ENCODE measurements at regions not wholly inside any gene's neighbourhood (a gene's known extent, or its start where the extent isn't known, plus 50 kb on each side); places are given as distances from the start of the nearest gene placed in this dataset.
A peak's percentile ranks its signal among the peaks of the same experiment; 100 is the strongest.

GRCh38 chr18:25674183-25674582 is 322.2 kb upstream of the ZNF521 start:
- peaks cover 2% of the 10 kb centered on the region; the same call in 2 of the 3 replicates for H3K9me3 Mint-ChIP-seq
- Histone ChIP-seq H3K36me3 (ENCODE audit: insufficient read depth) (no peaks in the 10 kb centered on the region), H3K4me1 (ENCODE audit: insufficient read depth) (peaks cover 27% of the 10 kb centered on the region), H3K79me2 (replicated peaks; ENCODE audit: insufficient read depth) (no peaks in the 10 kb centered on the region), H3F3A (replicated peaks; ENCODE audit: low read depth) (no peaks in the 10 kb centered on the region), H2AFZ (no peak overlapping the region), H3K27me3 (ENCODE audit: insufficient read depth) (no peaks in the 10 kb centered on the region), H3K9me2 (ENCODE audit: insufficient read depth) (no peaks in the 10 kb centered on the region), H3K27ac (ENCODE audit: low read depth) (no peak overlapping the region), H3K4me3 (no peak overlapping the region), H3K4me2 (0 out of 2 replicates have a peak overlapping the region, but pooled peaks have one; percentile 22), H4K20me1 (replicated peaks; ENCODE audit: insufficient read depth) (no peaks in the 10 kb centered on the region)
- no peak overlapping the region for H3K27ac Mint-ChIP-seq
- H3K36me3 Mint-ChIP-seq (ENCODE audit: low read depth), result no peaks in the 10 kb centered on the region; the same call in 1 of the 3 replicates
- TF ChIP-seq NANOG (IDR thresholded peaks at IDR 0.05; ENCODE audit: borderline replicate concordance) (no peak), REST (IDR thresholded peaks at IDR 0.05; ENCODE audit: unreplicated experiment) (no peak), STAT1 (IDR thresholded peaks at IDR 0.05; ENCODE audit: unreplicated experiment) (no peak), ETS1 (IDR thresholded peaks at IDR 0.05) (no peak), EZH2phosphoT487 (IDR thresholded peaks at IDR 0.05; ENCODE audit: unreplicated experiment) (no peak), POLR2AphosphoS5 (IDR thresholded peaks at IDR 0.05; ENCODE audit: low read depth) (no peak), EZH2 (IDR thresholded peaks at IDR 0.05; ENCODE audit: low read depth, unreplicated experiment) (no peak), ZNF331 (CRISPR knock-in tag; IDR thresholded peaks at IDR 0.05; ENCODE audit: low read depth) (no peak), CREB1 (CRISPR knock-in tag; IDR thresholded peaks at IDR 0.05; ENCODE audit: low read depth) (no peak), ZNF462 (CRISPR knock-in tag; IDR thresholded peaks at IDR 0.05) (no peak), CTCF (conservative IDR thresholded peaks at IDR 0.05; ENCODE audit: low read depth in 2 of 2) (no peak), ZNF114 (CRISPR knock-in tag; IDR thresholded peaks at IDR 0.05) (no peak), JUNB (IDR thresholded peaks at IDR 0.05; ENCODE audit: unreplicated experiment) (no peak)
- H3K27me3 Mint-ChIP-seq (ENCODE audit: insufficient read depth, low read depth, poor library complexity), result peaks cover 7% of the 10 kb centered on the region
- H3K4me1 Mint-ChIP-seq, result peaks cover 51% of the 10 kb centered on the region
- DNase-seq (ENCODE audit: low spot score) (no peak), ATAC-seq (no peak)
- H3K4me3 Mint-ChIP-seq, result no peak overlapping the region

All from GM23338 (cell line).